GM18507 (cell line): ENCODE measurements at regions not wholly inside any gene's neighbourhood (a gene's known extent, or its start where the extent isn't known, plus 50 kb on each side); places are given as distances from the start of the nearest gene placed in this dataset.
A peak's percentile ranks its signal among the peaks of the same experiment; 100 is the strongest.

Source experiments
- DNase-seq: peaks from one replicate; pipeline ENCODE4 v3.0.0; 2011; ENCODE audit warnings: low read depth; ENCODE audit not compliant: insufficient read length; ENCODE audit errors: extremely low spot score
- FAIRE-seq: peaks from 2 replicates; lab custom pipeline; 2011; peaks lifted over from hg19 to GRCh38; lab: Jason Lieb, UNC

DNA sequence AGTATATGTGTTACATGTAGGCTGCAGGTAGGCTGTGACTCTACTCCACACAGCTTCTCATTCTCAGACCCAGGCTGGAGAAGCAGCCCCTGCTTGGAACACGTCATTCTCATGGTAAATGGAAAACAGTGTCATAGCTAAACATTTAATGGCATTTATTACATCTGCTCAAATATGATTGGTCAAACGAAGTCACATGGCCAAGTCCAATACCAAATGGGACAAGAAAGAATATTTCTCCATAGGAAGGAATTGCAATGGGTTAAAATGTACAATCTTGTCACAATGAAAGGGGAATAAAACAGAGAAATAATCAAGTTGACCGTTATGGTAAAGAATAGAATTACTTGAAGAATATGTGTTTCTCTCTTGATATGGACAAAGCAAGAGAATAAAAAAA lies 198.6 kb downstream of the ANAPC10 start:
- FAIRE-seq (no peak), DNase-seq (no peak)

DNA sequence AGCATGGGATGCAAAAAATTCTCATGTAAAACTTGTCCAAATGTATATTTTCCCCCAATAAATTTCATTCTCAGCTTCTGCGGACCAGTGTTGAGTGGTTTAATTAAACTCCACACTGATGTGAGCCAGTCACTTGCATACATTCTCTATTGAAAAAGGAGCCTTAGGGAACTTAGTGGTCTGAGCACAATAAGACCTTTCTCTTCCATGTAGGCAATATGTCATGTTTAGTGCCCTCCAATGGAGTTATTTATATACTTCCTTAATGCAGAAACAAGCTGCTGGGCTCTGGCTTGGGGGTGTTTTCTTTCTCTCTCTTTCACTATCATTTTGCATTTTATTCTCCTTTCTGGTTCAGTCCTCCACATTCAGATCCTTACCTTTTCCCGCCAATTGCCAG lies 196.9 kb downstream of the ANAPC10 start:
- FAIRE-seq (no peak), DNase-seq (no peak)

DNA sequence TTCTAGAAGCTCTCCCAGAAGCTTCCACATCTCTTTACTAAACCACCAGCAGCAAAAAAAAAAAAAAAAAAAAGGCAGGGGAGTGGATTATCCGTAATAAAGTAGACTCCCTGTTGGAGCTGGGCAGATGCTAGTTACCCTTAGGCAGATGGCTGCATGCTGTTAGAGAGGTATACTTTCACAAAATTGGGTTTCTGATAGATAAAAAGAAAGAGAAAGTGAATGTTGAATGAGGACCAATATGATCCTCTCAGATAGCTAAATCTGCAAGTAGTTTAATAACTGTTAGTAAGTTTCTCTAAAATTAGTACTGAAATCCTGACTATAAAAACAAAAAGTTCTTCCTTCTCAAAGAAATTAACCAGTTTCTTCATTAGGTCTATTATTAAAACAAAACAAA lies 195.4 kb downstream of the ANAPC10 start:
- peak; percentile 29 for FAIRE-seq
- no peak for DNase-seq

DNA sequence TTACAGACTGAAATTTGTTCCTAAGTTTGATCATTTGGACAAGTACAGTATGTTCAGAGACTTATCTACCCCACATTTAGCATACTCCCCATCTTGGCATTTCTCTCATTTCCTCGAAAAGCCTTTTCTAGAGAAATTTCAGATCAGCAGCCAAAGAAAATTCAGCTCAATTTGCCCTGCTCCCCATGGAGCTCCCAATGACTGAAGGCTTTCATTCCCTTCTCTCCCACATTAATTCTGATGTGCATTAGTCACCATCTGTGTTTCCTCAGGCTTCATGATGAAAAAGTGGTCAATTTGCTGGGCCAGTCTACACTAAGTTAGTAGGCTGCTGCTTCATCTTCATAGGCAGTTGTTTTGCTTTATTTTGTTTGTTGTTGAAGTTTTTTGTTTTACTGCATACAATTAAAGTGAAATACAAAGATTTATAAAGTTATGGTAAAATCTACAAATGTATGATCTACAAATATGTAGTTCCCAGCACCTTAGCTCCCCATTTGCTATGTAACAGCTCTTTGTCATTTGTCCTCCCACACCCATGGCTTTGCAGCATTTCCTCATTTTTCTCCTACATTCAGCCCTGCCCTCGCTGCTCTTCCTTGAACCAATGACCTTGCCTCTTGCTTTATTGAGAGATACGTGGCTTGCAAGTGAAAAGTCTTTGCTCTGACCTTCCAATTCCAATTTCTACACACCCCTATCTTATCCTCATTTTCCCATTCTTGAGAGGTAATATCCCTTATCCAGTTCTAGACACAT lies 193.9 kb downstream of the ANAPC10 start:
- FAIRE-seq (no peak), DNase-seq (no peak)

DNA sequence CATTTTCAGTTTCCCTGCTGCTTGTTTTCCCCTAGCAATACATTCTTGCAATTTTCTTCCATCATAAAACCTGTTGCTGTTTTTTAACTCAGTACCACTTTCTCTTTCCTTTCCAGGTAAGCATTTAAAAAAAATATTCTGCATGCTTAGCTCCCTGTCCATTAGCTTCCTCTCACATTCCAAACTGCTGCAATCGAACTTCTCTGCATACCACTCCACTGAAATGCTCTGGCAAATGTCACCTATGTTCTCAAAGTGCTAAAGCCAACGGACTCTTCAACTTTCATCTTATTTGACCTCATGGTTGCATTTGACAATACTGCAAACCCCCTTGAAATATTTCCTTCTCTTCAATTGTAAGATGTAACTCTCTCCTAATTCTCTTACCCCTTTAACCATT lies 192.7 kb downstream of the ANAPC10 start:
- no peak for DNase-seq

DNA sequence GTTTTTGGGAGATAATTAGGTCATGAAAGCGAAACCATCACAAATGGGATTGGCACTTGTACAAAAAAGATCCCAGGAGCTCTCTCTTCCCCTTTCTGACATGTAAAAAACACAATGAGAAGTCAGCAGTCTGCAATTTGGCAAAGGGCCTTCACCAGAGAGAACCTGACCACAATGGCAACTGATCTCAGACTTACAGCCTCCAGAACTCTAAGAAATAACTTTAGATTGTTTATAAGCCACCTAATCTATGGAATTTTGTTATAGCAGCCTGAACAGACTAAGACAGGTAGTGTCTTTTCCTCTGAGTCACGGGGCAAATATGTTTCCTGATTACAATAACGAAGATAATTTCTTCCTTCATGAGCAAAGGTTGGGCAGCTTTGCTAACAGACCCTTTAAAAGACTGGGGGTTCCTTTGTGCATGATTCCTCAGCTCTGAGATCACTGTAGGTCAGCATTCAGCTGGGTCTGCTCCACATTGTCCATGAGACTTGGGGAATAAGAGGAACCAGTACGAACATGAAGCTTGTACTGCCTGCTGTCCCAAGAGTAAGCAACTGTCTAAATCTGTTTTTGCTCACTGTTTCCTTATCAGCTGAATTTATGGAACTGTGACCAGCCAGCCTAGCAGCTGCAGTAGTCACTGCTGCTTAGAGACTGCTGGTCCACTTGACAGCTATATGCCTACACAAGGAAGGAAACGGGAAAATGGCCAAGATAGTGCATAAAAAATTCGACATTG lies 191.6 kb downstream of the ANAPC10 start:
- DNase-seq (no peak), FAIRE-seq (no peak)

More for the DNA sequence above, 192.7 kb downstream of the ANAPC10 start:
- no peak for FAIRE-seq

DNA sequence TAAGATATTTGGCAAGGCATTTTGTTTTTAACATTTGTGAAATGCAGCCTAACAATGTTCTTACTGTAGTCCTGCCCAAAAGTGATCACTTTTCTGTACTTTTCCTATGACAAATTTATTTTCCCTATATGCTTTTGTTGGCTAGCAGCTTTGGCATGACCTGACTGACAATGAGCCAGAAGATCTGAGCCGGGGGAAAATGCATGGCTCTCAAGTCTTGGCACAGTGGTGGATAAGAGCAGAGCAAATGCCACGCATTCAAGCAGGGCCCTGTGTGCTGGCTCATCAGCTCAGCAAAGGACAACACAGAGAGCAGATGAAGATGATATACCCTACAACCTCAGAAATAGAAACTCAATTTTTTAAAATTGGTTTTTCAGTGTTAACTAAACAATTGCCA lies 187.3 kb downstream of the ANAPC10 start:
- no peak for FAIRE-seq
- DNase-seq: no peak
